Type B pancreatic cell (in vitro differentiated cells): ENCODE measurements at regions not wholly inside any gene's neighbourhood (a gene's known extent, or its start where the extent isn't known, plus 50 kb on each side); places are given as distances from the start of the nearest gene placed in this dataset.
A peak's percentile ranks its signal among the peaks of the same experiment; 100 is the strongest.

Experiments
- DNase-seq: peaks from one replicate; pipeline ENCODE4 v3.0.0; 2021; ENCODE audit warnings: mixed read lengths; ENCODE audit not compliant: unreplicated experiment; ENCODE audit errors: extremely low spot score
- H3K27ac Mint-ChIP-seq: 2 replicates; pipeline ENCODE4 v1.8.0; 2021; ENCODE audit warnings: mild to moderate bottlenecking, mixed read lengths
- H3K27me3 Mint-ChIP-seq: 2 replicates; pipeline ENCODE4 v1.8.0; 2021; ENCODE audit warnings: mixed read lengths
- H3K36me3 Mint-ChIP-seq: 2 replicates; pipeline ENCODE4 v1.8.0; 2021; ENCODE audit warnings: mixed read lengths
- H3K4me1 Mint-ChIP-seq: one replicate; pipeline ENCODE4 v1.8.0; 2021; ENCODE audit warnings: mixed read lengths; ENCODE audit not compliant: unreplicated experiment
- H3K4me3 Mint-ChIP-seq: 2 replicates; pipeline ENCODE4 v1.8.0; 2021; ENCODE audit warnings: mild to moderate bottlenecking, mixed read lengths
- H3K9me3 Mint-ChIP-seq: 2 replicates; pipeline ENCODE4 v1.8.0; 2021; ENCODE audit warnings: mixed read lengths
- CTCF ChIP-seq: fragments of 200-600 bp; sonication (generic); conservative IDR thresholded peaks from 2 replicates; pipeline ENCODE4 v1.5.0; 2021; ENCODE audit warnings: antibody characterized with exemption, mild to moderate bottlenecking

GRCh38 chr4:3702561-3703221 is 63.5 kb upstream of the ADRA2C start:
- Mint-ChIP-seq H3K4me3 (no peak overlapping the region), H3K36me3 (no peaks in the 10 kb centered on the region), H3K9me3 (no peaks in the 10 kb centered on the region), H3K4me1 (peaks cover 11% of the 10 kb centered on the region), H3K27me3 (peaks cover 26% of the 10 kb centered on the region), H3K27ac (no peak overlapping the region)
- TF ChIP-seq CTCF, result no peak
- no peak for DNase-seq

- H3K27ac Mint-ChIP-seq, result no peak overlapping the region
- H3K4me3 Mint-ChIP-seq, result no peak overlapping the region
- no peak for TF ChIP-seq CTCF
- peaks cover 2% of the 10 kb centered on the region for H3K36me3 Mint-ChIP-seq
- no peak for DNase-seq
- peaks cover 26% of the 10 kb centered on the region for H3K27me3 Mint-ChIP-seq
- H3K9me3 Mint-ChIP-seq, result peaks cover 7% of the 10 kb centered on the region
- H3K4me1 Mint-ChIP-seq, result peaks cover 7% of the 10 kb centered on the region
Observed at GRCh38 chr4:3701736-3702560, 64.2 kb upstream of the ADRA2C start.

- Mint-ChIP-seq H3K36me3 (peaks cover 4% of the 10 kb centered on the region), H3K27me3 (peaks cover 28% of the 10 kb centered on the region), H3K27ac (no peak overlapping the region), H3K4me1 (peaks cover 7% of the 10 kb centered on the region), H3K4me3 (no peak overlapping the region), H3K9me3 (peaks cover 12% of the 10 kb centered on the region)
- no peak for DNase-seq
- peak; percentile 22 for TF ChIP-seq CTCF
Observed at GRCh38 chr4:3701271-3701734, 64.9 kb upstream of the ADRA2C start.

DNA sequence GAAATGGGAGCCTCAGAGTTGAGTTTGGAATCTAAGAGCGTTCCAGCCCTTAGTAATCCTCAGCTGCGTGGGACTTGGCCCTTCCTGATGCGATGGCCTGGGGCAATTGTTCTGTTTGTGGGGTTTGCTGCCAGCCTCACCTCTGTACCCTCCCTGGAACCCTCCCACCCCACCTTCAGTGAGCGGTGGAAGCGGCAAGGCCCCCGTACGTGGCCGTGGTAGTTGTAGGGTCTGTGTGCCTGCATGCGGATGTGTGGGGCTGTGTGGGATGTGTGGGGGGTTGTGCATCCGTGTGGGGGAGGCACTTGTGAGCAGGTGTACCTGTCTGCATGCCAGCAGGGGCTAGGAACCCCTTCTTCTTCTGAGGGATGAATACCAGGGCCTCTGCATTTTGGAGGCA is 65.4 kb upstream of the ADRA2C start:
- no peak for TF ChIP-seq CTCF
- Mint-ChIP-seq H3K27ac (no peak overlapping the region), H3K9me3 (peaks cover 14% of the 10 kb centered on the region), H3K4me3 (no peak overlapping the region), H3K27me3 (peaks cover 25% of the 10 kb centered on the region), H3K4me1 (peaks cover 7% of the 10 kb centered on the region), H3K36me3 (peaks cover 4% of the 10 kb centered on the region)
- no peak for DNase-seq

GRCh38 chr4:3700223-3700622 is 66.0 kb upstream of the ADRA2C start:
- Mint-ChIP-seq H3K9me3 (peaks cover 16% of the 10 kb centered on the region), H3K36me3 (peaks cover 4% of the 10 kb centered on the region), H3K4me1 (peaks cover 7% of the 10 kb centered on the region), H3K27ac (no peak overlapping the region), H3K27me3 (peaks cover 24% of the 10 kb centered on the region), H3K4me3 (no peak overlapping the region)
- DNase-seq, result no peak
- TF ChIP-seq CTCF, result no peak
